ENCODE measurements at regions not wholly inside any gene's neighbourhood (a gene's known extent, or its start where the extent isn't known, plus 50 kb on each side); places are given as distances from the start of the nearest gene placed in this dataset.

DNA sequence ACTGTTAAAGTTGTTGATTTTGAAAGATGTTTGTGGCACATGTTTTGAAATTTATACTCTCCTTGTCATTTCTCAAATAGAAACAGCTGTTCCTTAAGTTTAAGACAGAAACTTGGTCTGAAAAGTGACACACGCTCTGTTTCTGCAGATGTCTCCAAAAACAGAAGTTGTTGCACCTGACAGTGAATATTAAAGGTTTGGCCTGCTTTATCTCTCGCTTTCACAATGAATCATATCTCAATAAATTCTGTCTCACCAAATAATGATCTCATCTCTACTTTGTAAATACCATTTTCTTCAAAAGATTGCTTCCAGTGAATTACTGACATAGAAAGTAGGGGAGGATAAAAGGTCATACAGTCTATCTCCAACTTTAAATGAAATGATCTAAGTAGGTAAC is 294.9 kb upstream of the SYT4 start:
- DNase-seq (ENCODE audit: low spot score), result no peak

DNA sequence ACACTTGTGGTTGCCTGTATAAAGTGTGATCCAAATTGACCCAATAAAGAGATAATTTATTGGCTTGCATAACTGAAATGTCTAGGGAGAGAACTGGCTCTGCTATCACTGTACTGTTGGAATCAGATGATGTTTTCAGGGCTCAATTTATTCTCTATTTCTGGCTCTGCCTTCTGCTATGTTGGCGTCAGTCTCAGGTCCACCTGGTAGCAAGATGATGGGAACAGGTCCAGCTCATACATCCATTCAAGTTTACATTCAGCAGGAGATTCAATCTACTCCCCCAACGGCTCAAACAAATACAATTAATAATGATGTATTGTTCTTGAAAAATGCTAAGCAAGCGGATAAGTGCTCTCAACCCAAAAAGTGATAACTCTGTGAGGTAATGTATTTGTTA is 297.7 kb upstream of the SYT4 start:
- DNase-seq (ENCODE audit: low spot score), result no peak

DNA sequence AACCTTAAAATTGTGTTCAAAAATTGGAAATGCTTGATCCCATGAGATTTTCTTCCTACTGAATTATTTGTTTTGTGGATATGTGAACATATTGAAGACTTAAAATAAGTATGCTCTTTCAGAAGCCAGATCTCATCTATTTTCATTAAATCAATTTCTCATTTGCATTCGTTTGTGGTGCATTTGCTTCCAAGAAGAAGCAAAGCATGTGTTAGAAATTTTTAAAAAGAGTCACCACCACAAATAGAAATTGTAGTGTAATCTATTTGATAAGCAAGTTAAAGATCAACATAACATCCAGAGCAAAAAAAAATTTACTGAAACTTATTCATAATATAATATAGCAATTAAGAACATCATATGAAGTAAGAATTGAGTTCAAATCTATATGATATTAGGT is 300.9 kb upstream of the SYT4 start:
- no peak for DNase-seq (ENCODE audit: low spot score)

DNA sequence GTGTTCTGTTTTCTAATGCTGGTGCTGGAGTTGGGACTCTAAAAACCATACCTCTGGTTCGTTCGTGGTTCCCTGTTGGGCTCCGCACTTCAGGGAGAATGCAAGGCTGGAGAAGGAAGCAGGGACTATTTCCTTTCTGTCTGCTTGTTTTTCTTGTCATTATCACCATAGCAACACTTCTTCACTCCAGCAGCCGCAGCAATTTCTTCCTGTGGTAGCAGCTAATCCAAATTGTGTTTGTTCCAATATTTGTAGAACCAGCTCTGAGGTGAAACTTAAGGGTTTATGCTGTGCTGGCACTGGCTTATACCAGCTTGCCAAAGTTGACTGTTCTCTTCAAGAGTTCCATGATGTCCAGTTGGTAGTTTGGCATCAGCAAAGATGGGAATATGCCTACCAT is 301.4 kb upstream of the SYT4 start:
- DNase-seq (ENCODE audit: low spot score), result no peak

DNA sequence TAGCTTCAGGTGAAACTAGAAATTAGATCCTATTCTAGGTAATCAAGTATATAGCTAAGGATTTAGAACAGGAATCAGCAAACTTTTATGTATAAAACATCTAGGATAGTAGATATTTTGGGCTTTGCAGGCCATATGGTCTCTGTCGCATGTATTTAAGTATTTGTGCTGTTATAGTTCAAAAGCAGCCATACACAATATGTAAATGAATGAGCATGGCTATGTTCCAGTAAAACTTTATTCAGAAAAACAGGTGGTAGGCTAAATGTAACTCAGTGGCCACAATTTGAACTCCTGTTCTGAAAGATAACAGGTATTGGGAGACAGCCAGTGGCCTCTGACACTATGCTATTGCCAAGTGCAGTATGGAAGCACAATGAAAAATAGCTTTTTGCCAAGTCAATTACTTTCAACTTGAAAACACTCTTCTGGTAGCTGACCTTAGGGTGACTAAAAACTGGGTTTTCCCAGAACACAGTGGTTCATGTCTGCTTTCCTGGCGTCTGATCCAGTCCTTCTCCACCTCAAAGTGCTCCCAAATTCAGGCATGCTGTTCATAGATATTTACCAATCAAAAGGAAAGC is 304.7 kb upstream of the SYT4 start:
- DNase-seq (ENCODE audit: low spot score), result no peak

DNA sequence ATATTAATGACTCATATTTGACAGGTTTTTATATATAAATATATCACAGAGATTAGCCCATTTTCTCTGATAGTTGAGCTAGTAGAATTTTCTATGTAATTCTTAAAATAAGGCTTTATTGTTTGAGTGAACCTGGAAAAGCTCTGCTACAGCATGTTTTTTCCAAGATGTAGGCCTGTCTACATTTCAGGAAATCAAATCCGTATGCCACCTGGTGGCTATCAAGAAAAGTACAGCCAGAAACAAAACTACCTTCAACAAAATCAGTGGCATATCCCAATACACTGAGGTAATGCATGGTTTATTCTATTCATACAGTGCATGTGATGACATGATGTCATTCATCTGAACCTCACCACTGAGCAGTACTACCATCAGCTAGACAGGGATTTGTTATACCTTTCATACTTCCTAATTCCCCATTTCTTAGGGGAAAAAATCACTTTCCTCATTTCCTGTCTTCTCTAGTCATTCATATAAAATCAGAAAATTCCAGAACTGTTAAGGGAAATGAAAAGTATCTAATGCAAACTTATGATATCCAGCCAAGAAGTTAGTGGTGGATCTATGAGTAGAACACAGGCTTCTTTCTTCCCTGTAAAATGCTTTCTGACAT is 310.4 kb upstream of the SYT4 start:
- peak; percentile 65 for DNase-seq (ENCODE audit: low spot score)

DNA sequence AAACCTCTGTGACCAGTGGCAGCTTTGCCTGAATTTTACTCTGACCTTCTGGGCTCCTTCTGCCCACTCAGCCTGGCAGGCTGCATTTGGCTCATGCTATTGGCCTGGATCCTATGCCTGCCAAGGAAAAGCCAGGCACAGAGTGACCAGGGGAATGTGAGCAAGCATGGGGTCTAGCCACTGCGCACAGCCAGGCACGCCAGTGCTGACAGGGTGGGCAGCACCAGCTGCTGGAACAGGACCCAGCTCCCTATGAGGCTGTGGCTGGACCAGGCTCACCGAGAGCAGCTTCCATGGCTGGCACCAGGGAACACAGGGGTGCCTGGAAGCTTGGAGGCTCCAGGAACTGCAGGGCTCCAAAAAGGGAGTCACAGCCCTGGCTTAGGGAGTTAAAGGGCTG is 311.5 kb upstream of the SYT4 start:
- DNase-seq (ENCODE audit: low spot score), result no peak

DNA sequence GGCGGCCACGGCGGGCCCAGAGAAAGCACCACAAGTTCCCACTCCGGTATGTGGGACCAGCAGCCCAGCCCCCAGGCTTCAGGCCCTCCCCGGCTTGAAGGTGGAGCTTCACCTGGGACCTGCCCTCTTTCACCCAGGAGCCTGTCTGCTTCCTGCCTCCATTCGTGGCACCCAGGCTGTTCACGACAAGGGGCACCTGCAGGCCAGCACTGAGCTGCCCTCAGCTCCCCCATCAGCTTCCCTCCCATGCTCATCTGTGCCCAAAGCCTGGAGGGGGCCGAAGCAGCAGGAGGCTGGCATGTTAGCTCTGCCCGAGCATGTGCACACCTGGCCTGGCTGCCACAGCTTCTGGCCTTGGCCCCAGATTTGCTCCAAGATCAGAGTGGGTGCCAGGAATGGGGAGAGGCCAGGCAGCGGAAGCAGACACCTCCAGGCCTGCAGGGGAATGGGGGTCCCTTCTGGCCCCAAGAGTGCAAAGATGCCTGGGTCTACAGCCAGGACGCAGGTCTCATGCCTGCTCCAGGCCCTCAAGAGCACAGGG is 312.4 kb upstream of the SYT4 start:
- DNase-seq (ENCODE audit: low spot score), result no peak

DNA sequence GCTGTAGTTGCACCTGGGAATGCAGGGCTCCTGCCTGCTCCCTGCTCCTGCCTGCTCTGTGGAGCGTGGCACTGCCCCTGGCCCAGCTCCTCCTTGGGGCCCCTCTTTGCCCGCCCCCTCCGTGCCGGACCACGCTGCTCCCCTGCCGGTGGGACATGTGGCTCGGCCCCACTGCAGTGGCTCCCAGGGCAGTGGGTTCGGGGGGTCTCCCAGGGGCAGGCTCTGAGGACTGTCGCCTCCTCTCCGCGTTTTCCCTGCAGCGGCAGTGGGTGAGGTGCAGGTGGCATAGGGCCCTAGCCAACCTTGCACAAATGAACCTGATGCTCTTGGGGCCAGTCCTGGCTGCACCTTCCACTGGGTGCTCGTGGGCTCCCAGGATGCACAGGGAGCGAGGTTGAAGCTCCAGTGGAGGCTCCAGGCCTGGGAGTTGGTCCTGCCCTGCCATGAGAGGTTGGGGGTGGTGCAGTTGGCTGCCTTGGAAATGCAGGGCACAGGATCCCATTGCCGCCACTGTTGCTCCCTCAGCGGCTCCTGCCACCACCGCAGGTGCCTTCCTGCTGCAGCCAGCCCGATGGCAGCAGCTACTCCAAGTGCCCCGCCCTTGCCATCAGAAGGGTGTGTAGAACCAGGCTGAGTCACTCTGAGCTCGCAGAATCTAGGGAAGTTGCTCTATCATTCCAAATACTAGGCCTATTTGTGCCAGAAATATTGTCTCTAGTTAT is 313.1 kb upstream of the SYT4 start:
- DNase-seq (ENCODE audit: low spot score), result no peak

DNA sequence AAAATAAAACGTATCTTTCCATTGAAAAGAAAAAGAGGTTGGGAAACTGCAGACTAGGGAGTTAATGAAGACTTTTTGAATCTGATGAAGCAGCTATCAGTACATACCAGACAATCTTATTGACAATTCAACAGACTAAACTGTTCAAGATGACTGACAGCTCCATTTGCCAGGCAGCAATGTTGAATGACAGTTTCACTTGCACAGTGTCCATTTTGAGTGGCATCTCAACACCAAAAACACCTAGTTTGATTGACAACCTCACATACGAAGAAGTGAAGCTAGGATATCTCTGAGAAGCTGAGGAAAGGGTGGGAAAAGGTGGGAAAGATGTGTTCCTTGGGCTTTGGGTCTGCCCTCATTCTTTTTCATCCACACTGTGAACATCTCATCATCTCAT is 315.0 kb upstream of the SYT4 start:
- no peak for DNase-seq (ENCODE audit: low spot score)

DNA sequence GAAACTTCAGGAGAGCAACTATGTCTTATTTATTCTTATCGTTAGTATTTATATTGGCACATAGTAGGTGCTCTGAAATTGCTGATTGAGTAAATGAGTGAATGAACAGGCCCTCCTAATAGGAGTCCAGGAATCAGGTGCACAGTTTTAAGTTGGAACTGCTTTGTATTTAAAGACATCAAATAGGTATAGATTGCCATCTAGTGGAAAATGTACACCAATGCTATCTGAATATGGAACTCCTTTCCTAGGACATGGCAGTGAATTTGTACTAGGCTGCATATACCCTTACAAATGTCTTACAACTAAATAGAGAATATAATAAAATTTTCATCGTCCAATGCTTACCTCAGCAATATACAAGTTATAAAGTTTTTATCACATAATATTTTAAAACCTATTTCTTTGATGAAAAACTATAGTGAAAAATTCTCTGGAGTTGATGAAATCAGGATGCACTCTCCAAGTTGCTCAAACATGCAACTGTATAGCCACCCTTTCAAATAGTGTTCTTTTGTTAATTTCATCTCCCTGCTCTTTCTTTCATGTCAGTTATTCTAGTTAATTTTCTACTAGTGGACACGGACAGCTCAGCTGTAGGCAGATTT is 318.9 kb upstream of the SYT4 start:
- DNase-seq (ENCODE audit: low spot score), result peak; percentile 70

DNA sequence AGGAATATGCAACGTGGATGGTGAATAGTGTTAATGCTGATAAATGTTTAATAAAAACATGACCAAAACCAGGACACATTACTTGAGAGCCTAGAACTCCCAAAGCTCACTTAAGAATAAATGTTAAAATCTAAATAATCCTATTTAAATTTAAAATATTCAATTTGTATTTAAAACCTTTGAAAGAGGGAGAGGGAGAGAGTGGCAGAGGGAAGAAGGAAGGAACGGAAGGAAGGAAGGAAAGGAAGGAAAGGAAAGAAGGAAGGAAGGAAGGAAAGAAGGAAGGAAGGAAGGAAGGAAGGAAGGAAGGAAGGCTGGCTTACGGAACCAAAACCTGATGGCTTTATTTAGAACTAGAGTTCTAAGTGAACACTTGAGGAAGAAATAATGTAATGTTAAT is 324.1 kb upstream of the SYT4 start:
- DNase-seq (ENCODE audit: low spot score), result no peak

DNA sequence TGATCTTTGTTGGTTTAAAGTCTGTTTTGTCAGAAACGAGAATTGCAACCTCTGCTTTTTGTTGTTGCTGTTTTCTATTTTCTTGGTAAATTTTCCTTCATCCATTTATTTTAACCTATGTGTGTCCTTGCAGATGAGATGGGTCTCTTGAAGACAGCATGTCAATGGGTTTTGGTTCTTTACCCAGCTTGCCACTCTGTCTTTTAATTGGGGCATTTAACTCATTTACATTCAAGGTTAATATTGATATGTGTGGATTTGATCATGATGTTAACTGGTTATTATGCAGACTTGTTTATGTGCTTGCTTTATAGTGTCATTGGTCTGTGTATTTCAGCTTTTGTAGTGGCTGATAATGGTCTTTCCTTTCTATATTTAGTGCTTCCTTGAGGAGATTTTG is 327.9 kb upstream of the SYT4 start:
- DNase-seq (ENCODE audit: low spot score), result no peak

DNA sequence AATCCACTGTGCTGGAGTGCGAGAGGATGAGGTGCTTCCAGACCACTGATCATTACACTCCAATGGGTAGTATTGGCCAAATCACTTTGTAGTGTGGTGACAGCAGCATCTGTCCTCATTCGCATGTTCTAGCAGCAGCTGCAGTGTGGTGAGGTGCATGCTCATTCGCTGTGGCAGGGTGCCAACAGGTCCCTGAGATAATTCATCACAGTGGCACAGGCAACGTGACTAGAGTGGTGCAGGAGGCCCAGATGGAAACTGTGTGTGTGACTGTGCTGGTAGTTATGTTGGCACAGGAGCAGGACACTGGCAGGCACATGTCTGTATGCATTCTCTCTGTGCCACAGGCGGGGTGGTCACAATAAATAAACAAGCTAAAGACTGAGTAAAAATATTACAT is 329.5 kb upstream of the SYT4 start:
- no peak for DNase-seq (ENCODE audit: low spot score)

DNA sequence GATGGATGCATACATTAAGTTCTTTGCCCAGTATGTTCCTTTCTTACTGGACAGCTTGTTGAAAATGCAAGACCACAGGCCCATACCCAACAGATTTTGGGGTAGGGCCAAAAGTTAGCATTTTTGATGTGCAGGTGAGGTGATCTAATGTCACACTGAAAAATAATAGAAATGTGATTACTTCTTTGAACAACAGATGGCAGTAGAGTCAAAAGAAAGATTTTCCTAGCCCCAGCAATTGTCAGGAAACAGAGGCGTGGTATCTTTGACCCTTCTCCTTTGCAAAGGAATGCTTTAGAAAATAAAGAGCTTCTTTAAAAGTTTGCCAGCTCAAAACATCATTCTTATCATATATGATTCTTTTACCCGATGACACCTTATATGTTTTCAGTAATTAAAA is 343.6 kb upstream of the SYT4 start:
- DNase-seq (ENCODE audit: low spot score), result peak; percentile 43

DNA sequence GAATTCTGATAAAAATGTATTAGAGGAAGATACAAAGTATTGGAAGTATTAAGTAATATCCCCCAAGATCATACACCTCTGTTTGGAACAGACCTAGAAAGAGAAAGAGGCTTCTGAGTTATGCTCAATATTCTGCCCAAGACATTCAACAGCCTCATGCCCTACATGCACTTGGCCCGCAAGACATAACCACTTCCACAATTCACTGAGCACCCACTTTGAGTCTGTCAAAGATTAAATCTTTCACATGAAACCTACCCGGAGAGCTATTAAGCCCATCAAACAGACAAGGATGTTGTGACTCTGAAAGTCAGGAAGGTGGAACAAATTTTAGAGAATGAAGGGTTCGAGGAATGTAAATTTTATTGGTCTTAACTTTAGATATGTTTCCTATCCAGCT is 344.7 kb upstream of the SYT4 start:
- no peak for DNase-seq (ENCODE audit: low spot score)

DNA sequence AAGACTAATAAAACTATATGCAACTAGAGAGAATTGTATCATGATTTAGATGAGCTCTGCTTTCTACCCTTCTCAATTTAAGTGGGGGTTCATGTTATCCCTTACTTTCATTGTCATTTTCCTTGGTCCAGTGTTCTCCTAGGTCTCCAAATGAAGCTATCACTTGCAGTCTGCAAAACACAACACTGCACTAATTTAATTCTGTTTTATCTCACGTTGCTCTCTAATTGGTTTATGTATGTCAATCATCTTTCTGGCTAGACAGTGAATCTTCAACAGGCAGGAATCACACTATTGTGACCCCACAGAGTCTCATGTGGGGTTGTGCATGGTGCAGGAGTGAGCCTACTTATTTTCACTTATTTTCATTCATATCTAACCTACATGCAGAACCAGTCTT is 348.3 kb upstream of the SYT4 start:
- no peak for DNase-seq (ENCODE audit: low spot score)

DNA sequence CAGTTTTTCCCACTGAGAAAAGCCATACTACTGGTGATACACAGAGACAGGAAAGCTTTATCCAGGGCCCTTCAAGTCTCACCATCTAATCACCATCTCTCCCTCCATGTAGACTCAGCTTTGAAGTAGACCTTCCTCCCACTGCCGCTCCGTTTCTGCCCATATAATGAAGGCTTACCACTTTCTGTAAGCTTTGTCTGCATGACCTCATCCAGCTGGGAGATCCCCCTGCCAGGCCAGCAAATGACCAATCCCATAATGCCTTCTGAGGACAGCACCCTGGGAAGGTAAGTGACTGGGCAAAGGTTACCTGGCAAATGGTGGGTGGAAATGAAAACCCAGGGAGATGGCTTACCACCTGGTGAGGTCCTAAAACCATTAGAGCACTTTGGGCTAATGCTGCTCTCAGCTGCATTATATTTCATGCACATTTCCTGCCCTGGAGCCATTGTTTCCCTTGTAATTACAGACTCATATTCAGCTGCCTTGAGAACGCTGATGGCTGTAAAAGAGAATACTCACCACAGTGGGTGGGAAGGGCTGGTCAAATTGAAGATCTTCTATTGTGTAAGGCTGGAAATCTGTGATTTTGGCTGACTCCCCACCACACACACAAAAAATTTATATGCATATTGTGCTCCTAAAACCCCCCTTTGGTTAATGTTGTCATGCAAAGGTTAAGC is 350.7 kb upstream of the SYT4 start:
- no peak for DNase-seq (ENCODE audit: low spot score)

DNA sequence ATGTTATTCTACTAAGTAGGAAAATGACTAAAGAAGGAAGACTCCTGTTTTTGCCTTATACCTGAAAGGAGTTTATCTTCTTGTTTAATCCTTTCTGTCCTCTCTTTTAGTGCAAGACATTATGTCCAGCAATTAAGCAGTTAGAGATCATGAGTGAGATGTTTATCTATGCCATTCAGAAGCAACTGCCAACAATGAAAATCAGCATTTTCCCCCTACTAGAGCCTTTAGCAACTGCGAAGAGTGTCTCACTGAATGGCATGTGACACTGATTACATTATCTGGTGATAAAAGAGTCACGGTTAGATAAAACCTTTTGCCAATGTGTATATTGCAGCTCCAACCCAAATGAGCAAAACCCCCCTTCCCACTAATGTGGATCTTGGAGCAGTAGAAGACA is 357.7 kb upstream of the SYT4 start:
- no peak for DNase-seq (ENCODE audit: low spot score)

DNA sequence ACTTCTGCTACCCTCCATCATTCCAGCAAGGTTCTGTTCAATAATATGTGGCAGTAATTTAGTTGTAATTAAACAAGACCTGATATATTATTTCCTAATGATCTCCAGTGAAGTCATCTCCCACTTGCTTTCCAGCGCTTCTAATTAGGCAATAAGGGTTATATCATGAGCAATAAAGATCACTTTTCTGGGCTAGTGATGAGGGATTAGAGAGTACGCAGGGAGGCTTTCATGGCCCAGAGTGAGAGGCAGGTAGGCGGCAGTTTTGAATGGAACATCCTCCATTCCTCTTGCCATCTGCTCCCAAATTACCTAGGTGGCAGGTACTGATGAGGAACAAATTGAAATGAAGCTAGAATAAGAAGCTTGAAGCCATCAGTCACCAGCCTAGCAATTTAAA is 358.1 kb upstream of the SYT4 start:
- no peak for DNase-seq (ENCODE audit: low spot score)

DNA sequence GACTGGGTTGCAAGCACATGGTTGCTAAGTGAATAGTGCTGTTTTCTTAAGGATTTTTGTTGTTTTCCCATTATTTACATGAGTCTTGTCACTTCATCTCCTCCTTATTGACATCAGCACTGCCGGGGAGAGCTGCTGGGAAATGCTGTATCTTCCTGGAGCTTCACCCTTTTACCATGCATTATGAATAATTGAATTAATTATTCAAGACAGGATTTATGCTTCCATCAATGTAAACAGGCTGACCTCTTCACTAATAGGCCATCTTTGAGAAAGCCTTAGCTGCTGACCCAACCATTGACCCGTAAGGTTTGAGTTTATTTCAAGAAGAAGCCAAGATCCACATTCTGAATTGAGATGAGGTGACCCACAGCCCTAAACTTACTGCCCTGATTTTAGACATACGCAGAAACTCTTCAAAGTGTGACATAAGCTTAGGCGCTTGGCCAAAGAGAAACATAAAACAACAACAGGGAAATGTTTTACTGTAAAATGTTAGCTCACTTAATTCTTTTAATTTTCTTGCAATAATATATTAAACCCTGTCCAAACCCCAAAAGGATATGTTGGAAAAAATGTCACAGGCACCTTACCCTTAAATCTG is 365.5 kb upstream of the SYT4 start:
- no peak for DNase-seq (ENCODE audit: low spot score)

DNA sequence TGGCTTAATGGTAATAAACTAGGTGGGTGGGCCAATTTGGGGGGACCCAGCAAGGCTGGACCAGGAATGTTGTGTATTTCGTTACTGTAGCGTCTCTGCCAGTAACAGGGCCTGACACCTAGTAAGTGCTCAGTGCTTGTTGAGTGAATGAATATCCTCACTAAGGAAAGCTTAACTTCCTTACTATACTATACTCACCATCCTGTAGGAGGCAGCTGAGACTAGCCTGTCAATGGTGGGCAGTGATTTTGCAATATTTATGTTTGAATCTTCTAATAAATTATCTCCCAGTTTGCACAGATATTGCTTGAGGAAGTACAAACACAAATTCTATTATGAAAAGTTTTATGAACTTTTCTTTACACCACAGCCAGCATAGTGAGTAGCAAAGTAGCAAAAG is 370.7 kb upstream of the SYT4 start:
- DNase-seq (ENCODE audit: low spot score), result no peak

Measured in pons (tissue), 1 donor.